HG03354 (cell line): ENCODE measurements at regions not wholly inside any gene's neighbourhood (a gene's known extent, or its start where the extent isn't known, plus 50 kb on each side); places are given as distances from the start of the nearest gene placed in this dataset.
"Not testable (repeated sequence)": the region's sequence is repeated elsewhere in the genome, so short reads cannot be mapped to it uniquely, and the experiment has no call there.

Source experiments
- ATAC-seq: cut with Tn5 transposase; IDR thresholded peaks from one replicate; pipeline ENCODE4 v1.9.1; 2021; ENCODE audit warnings: mild to moderate bottlenecking; ENCODE audit not compliant: unreplicated experiment, poor library complexity, severe bottlenecking

DNA sequence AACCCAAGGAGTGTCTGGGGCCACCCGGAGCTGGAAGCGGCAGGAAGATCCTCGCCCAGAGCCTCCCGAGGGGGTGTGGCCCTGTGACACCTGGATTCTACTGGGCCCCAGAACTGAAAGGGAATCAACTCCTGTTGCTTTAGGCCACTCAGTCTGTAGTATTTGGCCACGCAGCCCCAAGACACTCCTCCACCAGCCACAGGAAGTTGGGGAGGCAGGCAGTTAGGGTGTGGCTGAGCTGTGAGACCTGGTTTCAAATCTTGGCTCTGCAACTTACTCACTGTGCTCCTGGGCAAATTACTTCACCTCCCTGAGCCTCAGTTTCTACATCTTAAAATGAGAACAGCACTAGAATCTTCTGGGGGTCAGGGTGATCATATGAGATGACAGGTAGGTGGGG, 119.8 kb upstream of the PPP1R26 start:
- ATAC-seq, result no peak

DNA sequence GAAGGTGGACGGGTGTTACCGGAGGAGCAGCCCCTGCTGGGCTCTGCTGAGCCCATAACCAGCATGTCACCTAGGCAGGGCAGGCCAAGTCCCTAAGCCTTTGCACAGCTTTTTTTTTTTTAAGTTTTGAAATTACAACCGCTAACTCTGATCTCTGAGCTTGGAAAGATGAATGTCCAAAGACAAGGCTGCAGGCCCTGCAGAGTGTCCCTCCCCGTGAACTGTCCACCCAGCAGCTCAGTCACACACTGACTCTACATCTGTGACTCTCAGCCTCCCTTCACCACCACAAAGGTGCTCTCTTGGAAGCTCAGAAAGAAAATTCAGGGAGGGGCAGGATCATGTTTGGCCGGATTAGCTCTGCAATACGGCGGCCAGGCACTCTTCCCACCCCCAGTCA, 119.0 kb upstream of the PPP1R26 start:
- no peak for ATAC-seq

DNA sequence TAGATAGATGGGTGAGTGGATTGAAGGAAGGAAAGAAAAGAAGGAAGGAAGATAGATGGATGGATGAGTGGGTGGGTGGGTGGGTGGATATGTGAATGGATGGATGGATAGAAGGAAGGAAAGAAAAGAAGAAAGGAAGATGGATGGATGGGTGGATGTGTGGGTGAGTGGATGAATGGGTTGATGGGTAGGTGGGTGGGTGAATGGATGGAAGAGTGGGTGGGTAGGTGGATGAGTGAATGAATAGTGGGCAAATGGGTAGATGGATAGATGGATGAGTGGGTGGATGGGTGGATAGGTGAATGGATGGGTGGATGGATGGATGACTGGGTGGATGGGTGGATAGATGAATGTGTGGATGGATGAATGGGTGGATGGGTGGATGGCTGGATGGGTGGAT, 117.9 kb upstream of the PPP1R26 start:
- not testable (repeated sequence) for ATAC-seq

DNA sequence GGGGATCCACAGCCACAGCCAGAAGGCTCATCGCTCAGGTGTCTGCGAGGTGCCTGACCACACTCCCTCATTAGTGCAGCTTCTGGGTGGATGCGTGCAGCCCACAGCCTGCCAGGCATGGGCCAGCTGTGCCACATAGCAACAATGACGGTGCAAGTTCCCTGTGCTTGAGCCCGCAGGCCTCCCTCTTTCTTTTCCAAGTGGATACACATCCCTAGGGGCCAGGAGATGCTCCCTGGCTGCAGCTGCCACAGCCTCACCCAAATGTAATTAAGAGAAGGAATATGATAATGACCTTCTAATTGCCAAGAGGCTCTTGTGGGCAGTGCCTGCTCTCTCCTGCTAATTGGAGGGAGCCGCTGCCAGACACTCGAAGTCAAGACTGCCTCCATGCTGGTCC, 116.0 kb upstream of the PPP1R26 start:
- no peak for ATAC-seq

DNA sequence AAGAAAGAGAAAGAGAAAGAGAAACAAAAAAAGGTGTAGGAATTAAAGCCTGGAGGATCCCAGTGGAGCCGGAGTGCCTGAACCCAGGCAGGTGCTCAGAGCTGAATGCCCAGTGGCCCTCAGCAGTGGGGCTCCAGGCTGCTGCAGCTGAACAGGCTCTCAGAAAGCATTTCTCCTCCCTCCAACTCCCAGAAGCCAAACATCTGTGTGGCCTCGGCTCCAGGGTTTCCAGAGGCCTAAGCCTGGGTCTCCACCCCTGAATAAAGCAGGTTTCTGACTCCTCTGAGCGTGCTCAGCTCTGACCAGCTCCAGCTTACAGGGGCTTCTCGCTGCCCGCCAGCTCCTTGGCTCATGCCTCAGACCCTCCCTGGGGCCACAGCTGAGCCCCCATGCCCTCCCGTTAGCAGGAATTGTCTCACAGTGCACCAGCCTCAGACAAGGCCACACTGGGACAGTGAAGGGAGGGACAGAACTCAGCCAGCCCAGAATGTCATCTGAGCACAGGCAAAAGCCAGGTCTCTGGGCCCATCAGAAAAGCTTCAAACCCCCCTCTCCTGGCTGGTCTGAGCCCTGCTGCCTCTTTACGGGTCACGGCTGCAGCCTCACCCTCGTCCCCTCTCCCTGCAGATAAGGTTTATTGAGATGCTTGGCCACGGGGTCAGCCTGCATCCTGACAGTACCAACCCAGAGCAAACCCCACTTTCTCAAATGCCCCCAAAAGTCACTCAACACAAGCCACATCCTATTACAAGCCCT, 114.4 kb upstream of the PPP1R26 start:
- no peak for ATAC-seq

DNA sequence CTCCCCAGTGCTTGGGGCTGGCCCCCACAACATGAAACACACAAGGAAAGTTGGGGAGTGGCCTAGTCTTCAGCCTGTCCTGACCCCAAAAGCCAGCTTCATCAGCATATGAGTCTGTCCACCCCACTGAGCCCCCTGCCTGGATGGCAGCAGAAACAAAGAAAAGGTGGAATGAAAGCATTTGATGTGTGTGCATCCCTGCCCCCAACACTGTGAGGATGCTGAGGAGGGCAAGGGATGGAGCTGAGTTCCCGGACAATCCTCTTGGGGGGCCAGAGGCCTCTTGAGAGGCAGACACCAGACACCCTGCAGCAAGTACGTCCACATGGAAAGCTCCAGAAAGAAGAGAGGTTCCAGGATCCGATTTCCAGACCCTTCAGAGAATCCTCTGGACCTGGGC, 113.5 kb upstream of the PPP1R26 start:
- no peak for ATAC-seq

DNA sequence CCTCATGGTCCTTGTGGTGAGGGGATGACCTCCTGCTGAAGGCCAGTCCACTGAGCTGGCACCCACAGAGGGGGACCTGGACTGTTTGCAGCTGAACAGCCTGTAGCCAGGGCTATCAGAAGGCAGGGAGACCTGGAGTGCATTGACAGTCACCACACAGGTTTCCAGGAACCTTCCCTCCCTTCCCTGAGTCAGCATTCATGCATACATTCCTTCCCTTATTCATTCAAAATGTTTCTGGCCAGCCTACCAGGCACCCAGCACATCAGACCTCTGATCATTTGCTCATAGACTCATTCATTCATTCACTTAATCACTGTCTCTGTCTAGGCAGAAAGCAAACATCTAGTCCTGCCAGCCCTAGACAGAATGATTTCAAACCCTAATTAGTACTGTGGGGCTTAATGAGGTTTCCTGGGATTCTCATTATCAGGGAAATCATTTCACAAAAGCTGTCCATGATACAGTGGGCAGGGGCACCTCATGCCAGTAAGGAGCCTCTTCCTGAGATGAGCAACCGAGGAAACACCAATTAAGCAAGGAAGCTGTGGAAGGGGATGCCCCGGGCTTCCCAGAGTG, 110.1 kb upstream of the PPP1R26 start:
- ATAC-seq, result no peak

DNA sequence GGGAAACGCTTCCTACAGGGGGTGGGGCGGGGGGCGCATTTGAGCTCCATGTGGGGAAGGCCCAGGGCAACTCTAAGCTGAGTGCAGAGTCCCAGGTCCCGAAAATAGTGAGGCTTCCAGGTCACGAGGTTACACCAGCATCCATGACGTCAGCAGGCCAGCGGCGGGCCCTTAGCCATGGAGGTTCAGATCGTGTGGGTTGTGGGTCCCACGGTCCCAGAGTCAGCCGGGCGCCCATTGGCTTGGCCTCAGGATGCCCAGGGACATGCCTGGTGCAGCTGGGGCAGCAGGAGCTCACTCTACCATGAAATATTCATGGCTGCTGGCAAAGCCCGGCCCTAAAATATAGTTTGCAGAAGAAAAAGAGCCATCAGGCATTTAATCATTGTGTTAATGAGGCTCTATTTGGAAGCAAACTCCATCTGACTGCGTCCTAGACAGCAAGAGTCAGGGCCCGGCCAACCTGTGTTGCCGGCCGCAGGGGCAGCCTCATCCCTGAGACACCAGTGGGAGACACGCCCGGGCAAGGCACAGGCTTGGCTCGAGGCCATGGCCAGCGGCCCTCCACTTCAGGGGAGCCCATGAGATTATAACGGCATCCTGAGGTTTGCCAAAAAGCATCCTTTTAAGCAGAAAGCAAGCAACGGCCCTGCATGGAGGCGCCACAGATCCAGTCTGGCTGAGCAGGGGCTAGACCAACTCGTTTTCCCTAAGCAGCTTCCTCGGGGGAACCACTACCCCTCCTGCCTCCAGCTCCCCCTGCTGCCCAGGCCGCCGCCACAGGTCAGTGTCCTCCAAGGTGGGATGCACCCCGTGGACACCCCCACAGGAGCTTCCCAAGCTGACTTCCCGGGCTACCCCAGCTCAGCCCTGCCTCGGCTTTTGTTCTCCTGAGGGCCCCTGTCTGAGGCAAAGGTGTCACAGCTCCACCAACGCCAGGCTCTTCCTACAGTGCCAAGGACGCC, 108.9 kb upstream of the PPP1R26 start:
- no peak for ATAC-seq

DNA sequence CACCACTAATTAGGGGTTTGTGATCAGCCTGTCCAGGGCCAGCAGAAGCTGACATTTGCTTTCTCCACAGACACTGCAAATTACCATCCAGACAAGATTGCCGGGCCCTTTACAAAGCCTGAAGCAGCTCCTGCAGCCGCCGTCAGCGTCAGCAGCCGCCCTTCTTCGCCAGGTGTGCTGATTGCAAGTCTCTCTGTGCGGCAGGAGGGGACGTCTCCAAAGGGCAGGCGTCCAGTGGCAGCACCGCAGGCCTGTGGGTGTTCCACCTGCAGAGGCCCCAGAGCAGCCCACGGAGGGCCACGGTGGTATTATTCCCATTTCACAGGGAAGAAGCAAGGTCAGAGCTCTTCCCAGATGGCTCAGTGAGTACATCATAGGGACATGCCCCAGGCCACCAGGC, 108.0 kb upstream of the PPP1R26 start:
- ATAC-seq, result no peak

DNA sequence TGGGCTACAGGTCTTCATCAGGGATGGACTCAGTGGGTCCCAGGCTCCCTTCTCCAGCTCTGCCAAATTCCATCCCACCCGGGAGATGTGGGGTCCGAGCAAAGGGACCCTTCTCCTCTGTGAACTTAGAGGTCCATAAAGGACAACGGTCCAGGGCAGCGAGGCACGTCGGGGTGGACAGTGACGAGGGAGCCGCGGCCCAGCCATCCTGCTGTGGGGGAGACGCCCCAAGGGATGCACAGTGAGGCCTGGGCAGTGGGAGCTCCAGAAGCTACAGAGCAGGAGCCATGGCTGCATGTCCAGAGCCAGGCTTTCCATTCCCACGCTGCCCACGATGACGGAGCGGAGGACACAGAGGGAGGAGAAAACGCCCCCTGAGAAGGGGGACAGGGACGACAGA, 107.5 kb upstream of the PPP1R26 start:
- no peak for ATAC-seq

DNA sequence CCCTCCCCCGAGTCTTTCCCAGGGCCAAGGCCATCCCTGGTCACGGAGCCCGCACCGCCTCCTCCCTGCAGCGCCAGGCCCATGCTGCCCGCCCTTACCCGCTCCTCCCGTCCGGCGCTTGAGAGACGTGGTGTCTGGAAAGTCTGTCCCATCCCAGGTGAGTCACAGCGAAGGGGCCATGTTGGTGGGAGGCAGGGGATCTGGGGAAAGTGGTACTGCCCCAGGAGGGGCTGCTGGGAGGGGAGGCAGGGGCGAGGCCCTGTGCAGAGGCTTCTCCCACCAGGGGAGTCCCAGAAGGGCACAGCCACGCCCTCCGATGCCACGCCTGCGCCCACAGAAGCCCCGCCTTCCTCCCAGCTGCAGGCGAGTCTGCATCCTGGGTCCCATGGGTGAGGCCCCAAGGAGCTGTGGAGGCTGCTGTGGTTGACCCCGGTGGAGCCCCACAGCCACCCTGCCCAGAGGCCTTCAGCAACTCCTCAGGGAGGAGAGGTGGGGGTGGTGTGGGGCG, 107.0 kb upstream of the PPP1R26 start:
- no peak for ATAC-seq

DNA sequence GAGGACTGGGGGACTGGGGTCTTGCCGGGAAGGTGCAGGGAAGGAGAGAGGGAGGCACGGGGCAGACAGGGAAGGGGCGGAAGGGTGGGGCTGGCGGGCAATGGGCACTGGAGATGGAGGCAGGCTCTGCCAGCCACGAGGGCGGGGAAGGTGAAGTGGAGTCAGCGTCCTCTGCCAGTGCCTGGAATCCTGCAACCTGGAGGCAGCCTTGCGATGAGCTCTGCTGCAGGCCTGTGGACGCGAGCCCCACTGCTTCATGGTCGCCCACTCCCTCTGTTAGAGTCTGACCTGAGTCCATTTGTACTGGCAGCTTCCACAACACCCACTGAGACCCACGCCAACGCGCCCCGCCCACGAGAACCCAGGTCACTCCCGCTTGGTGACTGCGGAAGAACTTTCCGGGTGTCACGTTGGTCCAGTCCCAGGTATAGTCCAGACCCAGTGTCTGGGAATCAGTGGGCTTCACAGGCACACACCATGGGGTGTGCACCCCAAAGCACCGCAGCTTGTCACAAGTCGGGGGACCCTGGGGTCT, 106.4 kb upstream of the PPP1R26 start:
- ATAC-seq, result no peak

DNA sequence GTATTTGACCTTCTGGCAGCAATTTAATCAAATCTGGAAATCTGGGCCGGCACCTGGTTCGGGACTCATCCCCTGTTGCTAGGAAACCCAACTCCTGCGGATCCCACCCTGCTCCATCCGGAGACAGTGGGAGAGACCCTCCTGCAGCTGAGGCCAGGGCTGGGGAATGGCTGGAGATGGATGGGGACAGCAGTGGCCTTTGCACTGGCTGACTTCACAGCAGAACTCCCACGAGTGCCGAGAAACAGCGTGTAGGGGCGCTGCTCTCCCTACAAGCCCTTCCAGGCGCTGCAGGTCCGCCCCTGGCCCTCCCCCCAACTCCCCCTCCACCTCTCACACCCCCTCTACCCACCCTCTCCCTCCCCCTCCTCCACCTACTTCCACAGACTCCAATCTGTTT, 105.8 kb upstream of the PPP1R26 start:
- no peak for ATAC-seq

DNA sequence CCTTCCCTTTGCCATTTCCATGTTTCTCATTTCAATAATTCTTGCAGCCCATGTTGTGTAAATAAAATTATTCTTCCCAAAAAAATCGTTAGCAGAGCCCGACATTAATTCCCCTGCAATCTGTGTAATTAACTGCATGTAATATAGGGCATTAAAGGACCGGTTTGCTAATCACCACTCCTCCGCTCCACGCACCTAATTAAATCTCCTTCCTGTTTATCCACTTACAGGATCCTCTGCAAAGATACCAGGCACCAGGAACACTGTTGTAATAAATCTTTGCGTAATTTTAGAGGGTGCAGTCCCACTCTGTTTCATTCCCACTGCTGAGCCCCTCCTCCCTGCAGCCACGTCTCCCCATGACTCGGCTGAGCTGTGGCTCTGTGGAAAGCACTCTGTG, 105.0 kb upstream of the PPP1R26 start:
- no peak for ATAC-seq

DNA sequence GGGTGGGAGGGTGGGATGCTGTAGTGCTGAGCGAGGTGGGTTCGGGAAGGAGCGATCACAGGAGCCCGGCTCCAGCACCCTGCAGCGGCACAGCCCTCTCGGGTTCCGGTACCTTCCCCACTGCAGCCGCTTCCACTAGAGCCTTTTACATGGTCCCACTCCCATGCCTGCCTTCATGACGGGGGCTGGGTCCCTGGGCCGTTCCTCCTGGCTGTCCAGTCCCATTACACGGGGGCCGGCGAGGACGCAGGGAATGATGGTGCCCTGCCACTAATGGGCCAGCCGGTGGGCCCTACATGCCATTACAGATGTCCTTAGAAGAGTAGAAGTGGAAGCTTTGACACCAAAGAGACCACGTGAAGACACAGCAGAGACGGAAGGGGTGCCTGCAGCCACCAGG, 104.6 kb upstream of the PPP1R26 start:
- ATAC-seq, result no peak

DNA sequence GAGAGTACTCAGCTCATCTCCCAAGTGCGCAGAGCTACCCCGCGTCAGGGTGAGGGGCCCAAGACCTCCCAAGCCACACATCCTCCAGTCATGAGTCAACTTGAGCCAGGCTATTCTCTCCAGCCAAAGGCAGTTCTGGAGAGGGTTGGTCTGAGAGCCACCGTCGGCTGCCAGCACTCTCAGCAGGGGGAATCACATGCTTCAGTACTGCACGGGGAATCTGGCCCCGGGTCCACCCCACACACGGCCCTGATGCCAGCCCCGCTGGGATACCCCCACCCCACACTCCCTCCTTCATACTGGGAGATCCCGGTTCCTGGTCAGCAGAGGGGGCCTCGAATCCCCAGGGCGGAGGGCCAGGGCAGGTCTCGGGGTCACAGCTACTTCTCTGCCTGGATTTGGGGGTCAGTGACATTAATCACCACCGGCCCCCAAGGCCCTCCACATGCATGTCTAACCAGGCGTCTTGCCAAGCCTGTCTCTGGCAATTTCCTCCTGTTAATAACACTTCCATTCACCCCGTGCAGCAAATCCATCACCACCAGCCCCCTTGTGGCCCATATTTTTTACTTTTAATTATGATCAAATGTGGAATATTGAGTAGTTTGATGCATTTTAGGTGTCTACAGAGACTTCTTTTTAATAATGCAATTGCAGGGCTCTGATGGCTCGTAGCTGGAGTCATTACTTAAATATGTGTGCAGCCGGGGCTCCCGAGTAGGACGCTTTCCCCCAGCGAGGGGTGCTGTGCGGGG, 102.9 kb upstream of the PPP1R26 start:
- no peak for ATAC-seq

DNA sequence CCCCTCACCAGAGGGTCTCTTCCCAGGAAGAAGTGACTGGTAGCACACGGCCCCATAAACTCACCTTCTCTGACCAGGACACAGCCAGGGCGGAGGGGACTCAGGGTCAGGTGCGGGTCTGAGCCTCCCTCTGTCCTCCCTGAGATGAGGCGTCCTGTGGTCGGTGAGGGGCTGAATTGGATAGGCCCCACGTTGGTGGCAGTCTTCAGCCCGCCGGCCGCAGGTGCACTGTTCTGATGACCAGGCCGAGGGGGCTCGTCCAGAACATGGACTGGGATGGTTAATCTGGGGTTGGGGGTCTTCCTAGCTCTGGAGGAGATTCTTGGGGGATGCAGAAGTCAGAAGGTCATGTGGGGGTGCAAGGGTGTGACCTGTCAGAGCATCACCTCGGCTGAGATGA, 102.2 kb upstream of the PPP1R26 start:
- ATAC-seq, result no peak

DNA sequence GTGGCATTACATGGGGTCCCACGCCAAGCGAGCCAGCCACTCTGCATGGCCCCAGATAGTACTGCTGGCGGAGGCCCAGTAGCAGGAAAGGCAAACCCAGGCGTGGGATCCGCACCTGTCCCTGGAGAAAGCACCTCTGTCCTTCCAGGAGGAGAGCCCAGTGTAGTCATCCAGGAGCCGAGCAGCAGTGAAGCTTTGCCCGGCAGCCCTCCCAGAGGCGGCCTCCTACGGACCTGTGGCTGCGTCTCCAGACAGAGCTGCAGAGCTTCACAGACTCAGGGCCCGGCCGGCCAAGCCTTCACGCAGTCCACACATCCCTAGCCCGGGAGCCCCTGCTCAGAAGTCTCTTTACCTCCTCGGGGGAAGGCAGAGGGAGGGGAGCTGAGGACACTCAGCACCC, 100.8 kb upstream of the PPP1R26 start:
- no peak for ATAC-seq

DNA sequence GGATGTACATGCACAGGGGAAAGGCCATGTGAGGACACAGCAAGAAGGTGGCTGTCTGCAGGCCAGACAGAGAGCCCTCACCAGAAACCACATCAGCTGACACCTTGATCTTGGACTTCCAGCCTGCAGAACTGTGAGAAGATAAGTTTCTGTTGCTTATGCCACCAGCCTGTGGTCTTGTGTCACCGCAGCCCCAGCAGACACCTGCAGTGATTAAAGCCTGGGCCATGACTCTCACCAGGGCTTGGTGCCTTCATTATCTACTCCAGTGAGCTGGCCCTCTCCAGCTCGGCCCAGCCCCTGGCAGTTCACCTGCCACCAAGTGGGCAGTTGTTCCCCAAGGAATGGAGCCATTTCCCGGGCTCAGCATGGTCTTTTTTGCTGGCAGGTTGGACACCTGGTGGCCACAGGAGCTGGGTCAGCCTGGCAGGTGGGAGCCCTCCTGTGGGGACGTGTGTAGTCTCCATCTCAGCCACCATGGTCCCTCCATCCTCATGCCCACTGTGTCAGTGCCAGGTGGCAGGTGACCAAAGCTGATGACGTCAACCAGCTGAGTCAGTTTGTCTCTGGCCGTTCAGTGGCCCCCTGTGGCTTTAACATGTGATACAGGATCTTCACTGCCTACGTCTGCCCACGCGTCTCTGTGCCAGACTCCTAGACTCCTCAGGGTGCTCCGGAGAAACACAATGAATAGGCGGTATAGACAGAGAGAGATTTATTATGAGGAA, 99.9 kb upstream of the PPP1R26 start:
- no peak for ATAC-seq
